ENCODE measurements at regions not wholly inside any gene's neighbourhood (a gene's known extent, or its start where the extent isn't known, plus 50 kb on each side); places are given as distances from the start of the nearest gene placed in this dataset.

- TF ChIP-seq, protein P1, sequence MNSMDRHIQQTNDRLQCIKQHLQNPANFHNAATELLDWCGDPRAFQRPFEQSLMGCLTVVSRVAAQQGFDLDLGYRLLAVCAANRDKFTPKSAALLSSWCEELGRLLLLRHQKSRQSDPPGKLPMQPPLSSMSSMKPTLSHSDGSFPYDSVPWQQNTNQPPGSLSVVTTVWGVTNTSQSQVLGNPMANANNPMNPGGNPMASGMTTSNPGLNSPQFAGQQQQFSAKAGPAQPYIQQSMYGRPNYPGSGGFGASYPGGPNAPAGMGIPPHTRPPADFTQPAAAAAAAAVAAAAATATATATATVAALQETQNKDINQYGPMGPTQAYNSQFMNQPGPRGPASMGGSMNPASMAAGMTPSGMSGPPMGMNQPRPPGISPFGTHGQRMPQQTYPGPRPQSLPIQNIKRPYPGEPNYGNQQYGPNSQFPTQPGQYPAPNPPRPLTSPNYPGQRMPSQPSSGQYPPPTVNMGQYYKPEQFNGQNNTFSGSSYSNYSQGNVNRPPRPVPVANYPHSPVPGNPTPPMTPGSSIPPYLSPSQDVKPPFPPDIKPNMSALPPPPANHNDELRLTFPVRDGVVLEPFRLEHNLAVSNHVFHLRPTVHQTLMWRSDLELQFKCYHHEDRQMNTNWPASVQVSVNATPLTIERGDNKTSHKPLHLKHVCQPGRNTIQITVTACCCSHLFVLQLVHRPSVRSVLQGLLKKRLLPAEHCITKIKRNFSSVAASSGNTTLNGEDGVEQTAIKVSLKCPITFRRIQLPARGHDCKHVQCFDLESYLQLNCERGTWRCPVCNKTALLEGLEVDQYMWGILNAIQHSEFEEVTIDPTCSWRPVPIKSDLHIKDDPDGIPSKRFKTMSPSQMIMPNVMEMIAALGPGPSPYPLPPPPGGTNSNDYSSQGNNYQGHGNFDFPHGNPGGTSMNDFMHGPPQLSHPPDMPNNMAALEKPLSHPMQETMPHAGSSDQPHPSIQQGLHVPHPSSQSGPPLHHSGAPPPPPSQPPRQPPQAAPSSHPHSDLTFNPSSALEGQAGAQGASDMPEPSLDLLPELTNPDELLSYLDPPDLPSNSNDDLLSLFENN (IDR thresholded peaks at IDR 0.05; ENCODE audit: low read depth in 2 of 2, low read length in 2 of 2), result no peak
- TF ChIP-seq E2F8 (IDR thresholded peaks at IDR 0.05; ENCODE audit: low read depth, partially characterized antibody) (no peak), TBL1XR1 (IDR thresholded peaks at IDR 0.05; ENCODE audit: low read length in 2 of 2) (no peak)
- TF ChIP-seq, protein P2, sequence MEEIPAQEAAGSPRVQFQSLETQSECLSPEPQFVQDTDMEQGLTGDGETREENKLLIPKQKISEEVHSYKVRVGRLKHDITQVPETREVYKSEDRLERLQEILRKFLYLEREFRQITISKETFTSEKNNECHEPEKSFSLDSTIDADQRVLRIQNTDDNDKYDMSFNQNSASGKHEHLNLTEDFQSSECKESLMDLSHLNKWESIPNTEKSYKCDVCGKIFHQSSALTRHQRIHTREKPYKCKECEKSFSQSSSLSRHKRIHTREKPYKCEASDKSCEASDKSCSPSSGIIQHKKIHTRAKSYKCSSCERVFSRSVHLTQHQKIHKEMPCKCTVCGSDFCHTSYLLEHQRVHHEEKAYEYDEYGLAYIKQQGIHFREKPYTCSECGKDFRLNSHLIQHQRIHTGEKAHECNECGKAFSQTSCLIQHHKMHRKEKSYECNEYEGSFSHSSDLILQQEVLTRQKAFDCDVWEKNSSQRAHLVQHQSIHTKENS (CRISPR knock-in tag; IDR thresholded peaks at IDR 0.05), result no peak
These were observed 460.6 kb downstream of the FOXO1 start (continued) for GRCh38 chr13:40205771-40206240.
